NCI-H82 treated with DMSO at 0.1 percent for 48 hours (cell line): ENCODE measurements at regions not wholly inside any gene's neighbourhood (a gene's known extent, or its start where the extent isn't known, plus 50 kb on each side); places are given as distances from the start of the nearest gene placed in this dataset.
"Not testable (repeated sequence)": the region's sequence is repeated elsewhere in the genome, so short reads cannot be mapped to it uniquely, and the experiment has no call there.

Source experiments
- DNase-seq: peaks from one replicate; lab custom pipeline; 2025; ENCODE audit not compliant: unreplicated experiment; lab: John Stamatoyannopoulos, UW

GRCh38 chr14:48618057-48618456 is 942.7 kb upstream of the MDGA2 start:
- no peak for DNase-seq

DNA sequence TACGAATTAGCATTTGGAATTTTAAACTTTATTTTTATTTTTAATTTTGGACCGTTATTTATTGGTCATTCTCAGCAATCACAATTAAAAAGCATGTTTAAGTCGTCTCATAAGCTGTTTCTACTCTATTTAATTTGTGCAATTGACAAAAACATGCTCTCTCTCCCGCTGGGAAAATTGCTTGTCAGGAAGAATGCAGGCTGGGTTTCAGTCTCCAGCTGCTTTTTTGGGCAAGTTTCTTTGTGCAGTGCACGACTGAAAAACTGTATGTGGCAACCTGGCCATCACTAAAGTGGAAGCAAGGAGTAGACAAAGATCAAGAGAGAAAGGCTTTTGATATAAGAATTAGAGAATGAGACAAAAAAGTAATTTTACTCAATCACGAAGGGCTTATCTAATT is 941.5 kb upstream of the MDGA2 start:
- no peak for DNase-seq

- DNase-seq = no peak
Measured at GRCh38 chr14:48615618-48616017, 940.2 kb upstream of the MDGA2 start.

GRCh38 chr14:48614003-48614402 is 938.6 kb upstream of the MDGA2 start:
- no peak for DNase-seq

- DNase-seq = not testable (repeated sequence)
Measured at GRCh38 chr14:48606960-48607359, 931.6 kb upstream of the MDGA2 start.

GRCh38 chr14:48598458-48598857 is 923.1 kb upstream of the MDGA2 start:
- DNase-seq = peak; percentile 16

- no peak for DNase-seq
Measured at GRCh38 chr14:48586099-48586498, 910.7 kb upstream of the MDGA2 start.

GRCh38 chr14:48584031-48584430 is 908.6 kb upstream of the MDGA2 start:
- no peak for DNase-seq

DNA sequence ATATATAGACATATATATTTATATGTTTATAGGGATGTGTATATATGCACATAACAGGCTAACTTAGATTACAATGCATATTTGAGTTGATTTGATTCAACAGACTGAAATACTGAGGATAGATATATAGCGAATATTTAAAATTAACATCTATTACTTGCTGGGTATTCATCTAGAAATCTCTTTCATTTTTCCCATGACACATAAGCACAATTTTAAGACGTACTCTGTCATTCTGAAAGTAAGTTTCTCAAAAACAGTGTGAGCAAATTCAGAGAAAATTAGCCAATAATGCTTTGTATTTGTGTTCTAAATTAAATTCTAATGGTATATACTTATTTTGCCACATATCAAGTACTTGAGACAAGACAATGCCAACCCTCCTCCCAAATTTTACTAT is 907.5 kb upstream of the MDGA2 start:
- no peak for DNase-seq

- DNase-seq = no peak
Measured at GRCh38 chr14:48580692-48581091, 905.3 kb upstream of the MDGA2 start.

- DNase-seq = no peak
Measured at GRCh38 chr14:48575772-48576171, 900.4 kb upstream of the MDGA2 start.

- no peak for DNase-seq
Measured at GRCh38 chr14:48568688-48569087, 893.3 kb upstream of the MDGA2 start.

- DNase-seq = no peak
Measured at GRCh38 chr14:48568252-48568651, 892.8 kb upstream of the MDGA2 start.

- no peak for DNase-seq
Measured at GRCh38 chr14:48563489-48563888, 888.1 kb upstream of the MDGA2 start.

GRCh38 chr14:48561438-48561837 is 886.0 kb upstream of the MDGA2 start:
- not testable (repeated sequence) for DNase-seq

GRCh38 chr14:48560421-48560820 is 885.0 kb upstream of the MDGA2 start:
- DNase-seq = no peak

DNA sequence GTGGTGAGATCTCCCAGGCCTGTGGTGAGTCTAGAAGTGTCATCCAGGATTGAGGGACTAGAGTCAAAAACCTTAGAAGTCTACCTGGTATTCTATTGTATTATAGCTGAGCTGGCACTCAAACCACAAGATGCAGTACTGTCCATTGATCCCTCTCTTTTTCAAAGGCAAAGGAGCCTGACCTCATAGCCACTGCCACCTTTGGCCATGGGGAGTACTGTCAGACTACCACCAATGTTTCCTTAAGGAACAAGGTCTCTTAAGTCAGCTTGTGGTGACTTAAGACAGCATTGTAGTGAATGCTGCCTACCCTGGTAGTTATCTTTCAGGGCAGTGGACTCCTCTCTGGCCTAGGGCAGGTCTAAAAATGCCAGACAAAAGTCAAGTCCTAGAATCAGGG is 878.0 kb upstream of the MDGA2 start:
- no peak for DNase-seq

GRCh38 chr14:48546996-48547395 is 871.6 kb upstream of the MDGA2 start:
- DNase-seq = no peak

DNA sequence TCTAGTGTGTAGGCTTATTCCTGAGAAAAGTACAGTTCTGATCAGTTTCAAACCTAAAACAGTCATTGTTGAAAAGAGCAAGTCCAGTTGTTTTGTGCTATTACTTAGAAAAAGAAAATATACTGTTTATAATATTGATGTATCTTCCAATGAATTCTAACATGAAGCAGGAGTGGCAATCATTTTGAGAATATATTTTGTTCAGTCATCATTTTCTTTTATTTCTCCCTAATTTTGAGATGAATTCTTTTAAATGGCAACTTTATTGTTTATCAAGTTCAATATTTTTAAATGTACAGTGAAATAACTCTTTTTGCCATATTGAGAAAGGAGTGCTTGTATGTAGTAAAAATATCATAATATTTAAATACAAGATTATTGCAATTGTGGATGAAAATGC is 862.2 kb upstream of the MDGA2 start:
- DNase-seq = no peak

DNA sequence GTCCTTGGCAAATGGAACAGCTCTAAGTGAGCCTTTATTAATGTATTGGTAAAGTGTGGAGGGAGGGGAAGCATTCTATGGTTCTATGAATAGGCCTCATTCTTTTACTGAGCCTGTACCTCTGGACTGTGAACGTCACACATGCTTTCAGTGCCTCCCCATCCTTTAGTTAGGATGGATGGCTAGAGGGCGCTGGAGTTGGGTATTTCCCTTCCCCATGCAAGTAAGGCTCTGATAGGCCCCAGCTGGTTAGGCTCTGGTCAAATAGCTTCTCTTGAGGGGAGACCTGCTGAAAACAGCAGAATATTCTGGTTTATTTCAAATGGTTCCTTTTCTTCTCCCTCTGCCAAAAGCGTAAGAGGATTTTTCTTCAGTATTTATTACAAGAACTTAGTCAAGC is 860.9 kb upstream of the MDGA2 start:
- no peak for DNase-seq

- no peak for DNase-seq
Measured at GRCh38 chr14:48527832-48528231, 852.4 kb upstream of the MDGA2 start.

GRCh38 chr14:48526307-48526706 is 850.9 kb upstream of the MDGA2 start:
- no peak for DNase-seq

GRCh38 chr14:48504921-48505320 is 829.5 kb upstream of the MDGA2 start:
- no peak for DNase-seq

DNA sequence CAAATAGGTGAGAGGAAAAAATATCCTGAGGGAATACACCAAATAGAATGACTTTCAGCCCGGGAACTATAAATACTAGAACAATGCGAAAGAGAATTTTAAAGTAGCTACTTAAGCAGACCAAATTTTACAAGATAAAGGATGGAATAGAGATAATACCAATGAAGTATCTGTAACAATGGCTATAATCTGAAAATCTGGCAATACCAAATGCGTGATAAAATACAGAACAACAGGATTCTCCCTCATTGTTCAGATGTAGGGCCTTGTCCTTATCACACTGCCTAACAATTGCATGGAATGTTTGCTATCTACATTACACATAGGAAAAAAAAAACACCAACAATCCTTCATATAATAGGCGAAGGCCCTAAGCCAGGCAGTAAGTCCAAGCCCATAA is 815.4 kb upstream of the MDGA2 start:
- no peak for DNase-seq
